HG03135 (cell line): ENCODE measurements at regions not wholly inside any gene's neighbourhood (a gene's known extent, or its start where the extent isn't known, plus 50 kb on each side); places are given as distances from the start of the nearest gene placed in this dataset.
"Not testable (repeated sequence)": the region's sequence is repeated elsewhere in the genome, so short reads cannot be mapped to it uniquely, and the experiment has no call there.

Experiments
- ATAC-seq: cut with Tn5 transposase; IDR thresholded peaks from one replicate; pipeline ENCODE4 v1.9.1; 2021; ENCODE audit warnings: mild to moderate bottlenecking, moderate library complexity; ENCODE audit not compliant: unreplicated experiment

DNA sequence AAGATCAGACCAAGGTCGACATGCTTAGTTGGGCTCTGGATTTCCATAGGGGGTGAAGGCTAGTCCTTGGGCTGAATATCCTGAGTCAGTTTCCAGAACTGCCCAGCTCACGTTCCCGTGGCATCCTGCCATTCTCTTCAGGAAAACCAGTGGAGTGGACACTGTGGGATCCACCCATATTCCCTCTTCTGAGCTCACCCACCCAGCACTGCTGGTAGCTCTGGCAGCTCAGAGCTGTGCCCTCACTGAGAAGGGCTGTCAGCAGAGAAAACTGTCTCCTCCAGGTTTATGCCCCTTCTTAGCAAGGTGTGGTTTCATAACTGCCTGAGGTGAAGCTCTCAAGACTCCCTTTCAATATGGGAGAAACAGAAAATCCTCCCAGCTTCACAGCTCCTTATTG is 111.7 kb downstream of the GGTLC2 start:
- ATAC-seq = no peak

DNA sequence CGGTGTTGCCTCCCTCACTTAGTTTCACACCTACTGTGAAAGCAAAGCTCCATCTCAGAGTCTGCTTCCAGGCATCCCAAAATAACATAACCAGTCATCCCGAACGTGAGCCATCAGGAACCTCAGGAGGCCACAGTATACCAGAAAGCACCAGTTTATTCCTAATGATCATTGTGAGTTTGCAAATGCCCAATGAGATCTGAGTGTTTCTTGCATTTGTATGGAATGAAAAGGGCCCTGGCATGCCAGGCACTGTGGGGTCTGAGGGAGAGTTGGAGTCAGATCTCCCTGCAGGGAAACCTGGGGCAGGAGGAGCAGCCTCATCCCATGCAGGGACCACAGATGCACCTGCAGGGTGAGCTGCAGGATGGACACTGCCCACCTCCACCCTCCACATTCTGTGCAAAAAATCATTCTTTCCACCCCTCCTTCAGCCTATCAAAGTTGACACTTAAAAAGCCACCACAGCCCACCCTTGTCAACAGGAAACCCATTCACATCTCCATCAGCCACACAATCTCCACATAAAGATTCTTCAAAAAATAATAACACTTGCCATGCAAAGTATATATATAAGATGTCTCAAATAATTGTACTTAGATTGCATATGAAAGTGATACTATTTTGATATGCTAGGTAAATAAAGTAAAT is 112.3 kb downstream of the GGTLC2 start:
- ATAC-seq = not testable (repeated sequence)

GRCh38 chr22:22758101-22758807 is 113.8 kb downstream of the GGTLC2 start:
- not testable (repeated sequence) for ATAC-seq

GRCh38 chr22:22759371-22759770 is 115.0 kb downstream of the GGTLC2 start:
- no peak for ATAC-seq

GRCh38 chr22:22759889-22760546 is 115.6 kb downstream of the GGTLC2 start:
- no peak for ATAC-seq

DNA sequence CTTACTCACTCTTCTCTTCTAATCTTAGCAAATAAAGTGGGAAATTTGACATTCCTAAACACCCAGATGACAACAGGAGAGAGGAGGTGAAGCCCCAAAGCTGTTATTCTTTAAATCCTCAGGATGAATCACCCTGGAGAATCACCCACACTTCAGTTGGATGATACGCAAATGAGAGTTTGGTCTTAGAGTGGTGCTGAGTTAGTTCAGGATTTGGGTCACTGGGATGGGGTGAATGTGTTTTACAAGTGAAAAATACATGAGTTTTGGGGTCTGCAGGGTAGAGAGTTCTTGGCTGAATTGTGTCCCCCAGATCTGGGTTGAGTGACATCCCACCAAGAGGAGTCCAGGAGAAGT is 117.2 kb downstream of the GGTLC2 start:
- ATAC-seq = no peak

DNA sequence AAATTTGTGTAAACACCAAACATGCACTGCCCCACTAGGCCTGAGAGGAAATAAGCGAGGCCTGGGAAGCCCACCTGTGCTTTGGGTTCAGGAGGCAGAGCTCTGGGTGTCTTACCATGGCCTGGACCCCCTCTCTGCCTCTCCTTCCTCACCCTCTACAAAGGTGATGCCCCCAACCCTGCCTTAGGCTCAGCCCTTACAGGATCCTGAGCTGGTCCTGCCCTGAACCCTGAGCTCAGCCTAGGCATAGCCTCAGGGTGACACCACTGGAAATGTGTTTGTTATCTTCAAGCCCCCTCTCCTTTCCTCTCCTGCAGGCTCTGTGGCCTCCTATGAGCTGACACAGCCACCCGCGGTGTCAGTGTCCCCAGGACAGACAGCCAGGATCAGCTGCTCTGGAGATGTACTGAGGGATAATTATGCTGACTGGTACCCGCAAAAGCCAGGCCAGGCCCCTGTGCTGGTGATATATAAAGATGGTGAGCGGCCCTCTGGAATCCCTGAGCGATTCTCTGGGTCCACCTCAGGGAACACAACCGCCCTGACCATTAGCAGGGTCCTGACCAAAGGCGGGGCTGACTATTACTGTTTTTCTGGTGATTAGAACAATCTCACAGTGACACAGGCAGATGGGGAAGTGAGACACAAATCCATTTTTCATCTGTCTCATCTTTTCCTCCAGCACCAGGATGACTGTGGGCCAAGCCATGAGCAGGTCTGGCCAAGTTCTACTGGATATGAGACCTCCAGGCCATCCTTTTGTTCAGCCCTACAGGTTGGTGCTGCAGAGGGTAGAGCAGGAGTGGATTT is 117.8 kb downstream of the GGTLC2 start:
- ATAC-seq = no peak

- ATAC-seq = no peak
These were observed 119.1 kb downstream of the GGTLC2 start for GRCh38 chr22:22763512-22763911.

DNA sequence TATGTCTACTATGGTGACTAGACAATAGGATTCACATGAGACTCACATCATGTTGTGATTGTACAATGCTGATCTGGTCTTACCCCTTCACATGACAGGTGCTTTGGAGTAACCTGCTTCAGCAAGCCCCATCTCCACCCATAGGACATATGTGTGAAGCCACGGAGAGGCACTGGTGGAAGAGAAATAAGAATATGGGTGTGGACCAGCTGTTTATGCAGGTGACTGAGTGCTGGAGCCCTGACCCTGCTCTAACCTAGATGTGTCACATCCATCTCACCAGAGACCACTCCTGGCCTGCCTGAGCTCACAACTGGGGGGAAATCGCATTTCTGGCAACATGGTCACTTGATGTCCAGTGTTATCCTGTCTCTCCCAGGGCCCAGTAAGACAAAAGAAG is 119.7 kb downstream of the GGTLC2 start:
- ATAC-seq = no peak

DNA sequence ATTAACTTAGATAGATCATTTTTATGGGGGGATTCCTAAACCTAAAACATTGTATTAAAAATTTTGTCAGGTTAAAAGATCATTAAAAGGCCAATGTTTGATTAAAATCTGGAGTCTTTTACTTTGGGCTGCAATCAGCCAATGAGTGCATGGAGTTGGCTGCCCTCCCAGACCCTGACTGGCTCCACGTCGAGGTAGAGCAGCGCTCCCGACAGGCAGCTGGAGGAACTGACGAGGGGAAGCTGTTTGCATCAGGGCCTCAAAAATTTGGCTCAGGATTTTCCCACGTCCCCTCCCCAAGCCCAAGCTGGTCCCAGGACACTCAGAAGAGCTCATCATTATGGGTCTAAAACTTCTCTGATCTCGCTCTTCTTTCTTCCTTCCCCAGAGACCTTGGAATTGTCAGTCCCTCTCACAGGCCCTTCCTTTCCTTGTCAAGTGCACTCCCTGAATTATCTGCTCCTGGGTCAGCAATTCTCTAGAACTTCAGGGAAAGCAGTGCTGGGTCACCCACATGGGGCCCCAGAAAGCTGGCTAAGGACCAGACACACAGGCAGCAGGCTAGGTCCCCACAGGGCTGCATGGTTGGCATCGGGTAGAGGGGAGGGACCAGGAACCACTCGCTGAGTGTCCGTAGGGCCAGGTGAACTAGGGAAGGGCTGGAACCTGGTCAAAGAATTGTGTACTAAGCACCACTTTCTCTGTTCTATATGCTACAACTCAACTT is 119.6 kb upstream of the IGLL5 start:
- no peak for ATAC-seq

DNA sequence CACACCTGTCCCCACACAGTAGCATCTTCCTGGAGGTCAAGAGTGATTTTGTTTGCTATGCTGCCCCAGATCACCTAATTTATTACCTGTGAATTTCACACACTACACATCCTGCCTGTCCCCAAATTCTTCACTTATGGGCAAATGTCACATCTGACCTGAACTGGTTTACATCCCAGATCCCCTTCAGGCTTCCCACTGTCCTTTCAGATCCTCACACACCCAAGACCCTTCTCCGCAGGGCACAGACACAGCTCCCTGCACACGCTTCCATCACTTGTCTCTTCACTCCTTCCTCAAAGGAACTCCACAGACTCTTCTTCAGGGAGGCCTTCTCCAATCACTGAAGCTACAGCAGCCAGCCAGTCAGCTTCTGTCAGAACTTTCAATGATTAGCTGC is 118.7 kb upstream of the IGLL5 start:
- no peak for ATAC-seq

DNA sequence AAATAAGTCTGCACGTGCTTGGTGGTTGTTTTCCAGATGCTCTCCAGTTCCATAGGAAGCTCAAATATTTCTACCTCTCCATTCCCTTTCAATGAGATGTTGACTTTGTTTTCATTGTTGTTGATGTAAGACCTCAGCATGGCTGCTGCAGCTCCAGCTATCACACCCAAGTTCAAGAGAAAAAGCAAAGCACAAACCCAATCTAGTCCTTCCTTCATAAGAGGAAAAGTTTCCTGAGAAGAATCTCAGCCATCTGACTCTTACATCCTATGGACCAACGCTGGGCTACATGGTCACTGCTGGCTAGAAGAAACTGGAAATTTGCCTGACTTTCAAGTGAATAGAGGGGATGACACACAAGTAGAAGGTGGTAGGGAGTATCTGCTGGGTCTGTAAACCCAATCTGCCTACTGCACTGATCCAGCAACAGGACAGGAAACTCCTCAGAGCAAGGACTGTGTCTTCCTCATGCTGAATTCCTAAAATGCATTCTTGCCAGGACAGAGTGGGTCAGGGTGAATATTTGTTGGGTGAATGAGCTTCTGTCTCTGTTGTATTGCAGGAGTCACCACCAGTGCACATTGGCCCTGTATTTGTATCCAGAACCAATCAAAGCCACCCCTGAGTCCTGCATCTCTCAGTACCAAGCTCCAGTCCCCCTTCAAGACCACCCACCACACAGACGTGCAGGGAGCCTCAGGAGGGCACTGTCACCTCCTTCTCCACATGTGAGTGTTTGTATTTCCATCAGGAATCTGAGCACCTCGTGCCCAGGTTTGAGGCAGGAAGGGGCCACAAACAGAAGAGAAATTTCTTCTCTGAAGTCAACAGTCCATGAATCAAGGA is 118.0 kb upstream of the IGLL5 start:
- ATAC-seq = no peak

- ATAC-seq = no peak
These were observed 117.2 kb upstream of the IGLL5 start for GRCh38 chr22:22770280-22770871.

DNA sequence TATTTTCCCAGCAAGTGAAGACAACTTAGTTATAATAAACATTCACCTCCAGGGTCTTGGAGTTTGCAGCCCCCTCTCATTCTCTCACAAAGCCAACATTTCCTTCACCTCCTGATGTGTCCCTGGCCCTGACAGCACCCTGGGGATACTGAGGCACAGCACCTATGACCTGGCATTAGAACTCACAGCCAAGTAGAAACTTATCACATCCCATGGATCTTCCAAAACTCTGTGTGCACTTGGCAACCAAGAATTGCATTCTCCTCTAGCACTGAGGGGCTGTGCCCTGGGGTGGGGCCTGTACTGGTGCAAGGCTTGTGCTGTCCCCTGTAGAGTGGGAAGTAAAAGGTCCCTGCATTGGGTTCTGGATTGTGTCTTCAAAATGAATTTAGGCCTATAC is 116.7 kb upstream of the IGLL5 start:
- ATAC-seq = no peak

- no peak for ATAC-seq
These were observed 115.8 kb upstream of the IGLL5 start for GRCh38 chr22:22771696-22772377.

DNA sequence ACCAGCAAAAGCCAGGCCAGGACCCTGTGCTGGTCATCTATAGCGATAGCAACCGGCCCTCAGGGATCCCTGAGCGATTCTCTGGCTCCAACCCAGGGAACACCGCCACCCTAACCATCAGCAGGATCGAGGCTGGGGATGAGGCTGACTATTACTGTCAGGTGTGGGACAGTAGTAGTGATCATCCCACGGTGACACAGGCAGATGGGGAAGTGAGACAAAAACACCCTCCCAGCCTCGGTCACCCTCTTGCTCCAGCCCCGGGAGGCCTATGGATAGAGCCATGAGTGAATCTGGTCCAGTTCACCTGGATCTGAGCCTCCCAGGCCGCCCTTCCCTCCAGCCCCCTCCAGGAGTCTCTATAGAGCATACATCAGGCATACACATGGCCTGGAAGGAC is 115.2 kb upstream of the IGLL5 start:
- no peak for ATAC-seq

DNA sequence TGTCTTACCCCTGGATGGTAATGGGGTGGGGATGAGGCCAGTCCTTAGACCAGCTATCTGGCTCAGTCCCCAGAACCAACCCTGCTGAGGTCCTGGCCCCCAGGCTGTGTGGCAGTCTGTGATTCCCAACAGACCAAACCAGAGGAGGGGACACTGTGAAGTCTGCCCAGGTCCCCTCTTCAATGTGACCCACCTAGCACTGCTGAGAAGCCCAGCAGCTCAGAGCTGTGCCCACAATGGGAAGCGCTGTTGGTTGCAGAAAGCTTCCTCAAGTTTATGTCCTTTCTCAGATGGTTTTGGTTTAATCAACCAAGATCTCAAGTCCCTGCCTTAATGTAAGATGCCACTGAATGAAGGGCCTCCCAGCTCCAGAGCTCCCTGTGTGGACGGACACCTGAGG is 114.7 kb upstream of the IGLL5 start:
- ATAC-seq = no peak

GRCh38 chr22:22773427-22773826 is 114.2 kb upstream of the IGLL5 start:
- no peak for ATAC-seq
